Lower leg skin (tissue), 4 donors: ENCODE measurements at regions not wholly inside any gene's neighbourhood (a gene's known extent, or its start where the extent isn't known, plus 50 kb on each side); places are given as distances from the start of the nearest gene placed in this dataset.

Experiments
- DNase-seq, 2 donors: peaks; one replicate each; pipeline ENCODE4 v3.0.0-alpha.2; 2019; ENCODE audit warnings: low spot score in 2 of 2
- H3K4me3 ChIP-seq: fragments of 200-600 bp; sonication (generic); 2 replicates; pipeline ENCODE4 v1.5.1; 2017; ENCODE audit warnings: mild to moderate bottlenecking, low read depth; ENCODE audit not compliant: poor library complexity, severe bottlenecking
- POLR2A ChIP-seq, 2 donors: fragments of 450-650 bp; IDR thresholded peaks; one replicate each; pipeline ENCODE4 v1.6.1; 2016 to 2017; ENCODE audit warnings: antibody characterized with exemption in 2 of 2, mild to moderate bottlenecking in 1 of 2, moderate library complexity in 1 of 2
- WGBS, 2 donors: methylation state at CpG; one replicate each; pipeline ENCODE4 v1.1.5; 2018; 5-methylcytosine and 5-hydroxymethylcytosine counted together
- intact Hi-C: fragments of 100-400 bp; cut with DNase I; formaldehyde crosslinking; loops from one replicate; pipeline ENCODE4 v1.15.0; 2023; ENCODE audit warnings: low total_unique reads
- TF ChIP-seq, protein P1 (sequence below), 3 donors: fragments of 450-650 bp; IDR thresholded peaks; one replicate each; pipeline ENCODE4 v1.5.1; 2016; ENCODE audit warnings: antibody characterized with exemption in 3 of 3, mild to moderate bottlenecking in 3 of 3, moderate library complexity in 2 of 3

DNA sequence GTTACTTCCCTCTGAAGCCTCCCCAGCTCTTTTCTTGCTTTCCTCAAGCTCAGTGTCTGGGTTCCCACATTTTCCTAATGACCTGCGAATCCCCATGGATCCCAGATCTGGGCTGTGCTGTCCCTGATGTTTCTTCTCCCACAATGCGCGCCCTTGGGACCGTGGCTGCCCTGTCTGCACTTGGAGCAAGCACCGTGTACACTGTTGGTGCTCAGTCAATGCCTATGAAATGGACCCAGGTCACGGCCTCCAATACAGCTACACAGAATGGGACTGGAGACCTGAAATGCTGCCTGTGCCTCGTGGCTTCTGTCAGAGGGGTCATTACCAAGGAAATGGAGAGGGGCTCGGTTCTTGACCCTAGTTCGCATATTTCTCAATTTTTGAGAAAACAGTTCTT, 160.1 kb upstream of the SOX1 start:
- peak in 1 of 2 donors; percentile 75 for DNase-seq

DNA sequence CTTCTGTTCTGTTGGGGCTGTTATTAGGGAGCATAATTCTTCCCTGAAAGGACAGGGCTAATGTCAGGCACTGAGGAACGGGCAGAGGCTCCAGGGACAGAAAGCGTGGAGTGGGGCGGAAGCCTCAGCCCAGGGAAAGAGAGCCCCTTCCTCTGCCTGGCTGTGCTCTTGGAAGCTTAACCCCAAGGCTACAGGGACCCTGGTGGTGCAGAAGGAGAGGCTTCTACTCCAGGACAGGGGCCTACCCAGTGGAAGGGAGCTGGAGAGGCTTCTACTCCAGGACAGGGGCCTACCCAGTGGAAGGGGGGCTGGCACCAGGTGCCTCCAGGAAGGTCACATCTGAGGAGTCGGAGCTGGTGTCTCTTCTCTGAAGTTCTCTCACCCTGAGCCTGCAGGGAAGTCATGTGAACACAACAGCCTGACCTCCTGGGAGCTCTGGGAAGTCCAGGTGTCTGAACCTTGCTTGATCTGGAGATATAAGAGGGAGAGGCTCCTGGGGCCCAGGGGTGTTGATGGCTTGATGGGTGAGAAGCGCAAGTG, 159.5 kb upstream of the SOX1 start:
- H3K4me3 ChIP-seq = no peak overlapping the region
- 88 to 94% methylated on average over 5 of the region's 5 CpGs for WGBS, 2 donors
- TF ChIP-seq, protein P1, sequence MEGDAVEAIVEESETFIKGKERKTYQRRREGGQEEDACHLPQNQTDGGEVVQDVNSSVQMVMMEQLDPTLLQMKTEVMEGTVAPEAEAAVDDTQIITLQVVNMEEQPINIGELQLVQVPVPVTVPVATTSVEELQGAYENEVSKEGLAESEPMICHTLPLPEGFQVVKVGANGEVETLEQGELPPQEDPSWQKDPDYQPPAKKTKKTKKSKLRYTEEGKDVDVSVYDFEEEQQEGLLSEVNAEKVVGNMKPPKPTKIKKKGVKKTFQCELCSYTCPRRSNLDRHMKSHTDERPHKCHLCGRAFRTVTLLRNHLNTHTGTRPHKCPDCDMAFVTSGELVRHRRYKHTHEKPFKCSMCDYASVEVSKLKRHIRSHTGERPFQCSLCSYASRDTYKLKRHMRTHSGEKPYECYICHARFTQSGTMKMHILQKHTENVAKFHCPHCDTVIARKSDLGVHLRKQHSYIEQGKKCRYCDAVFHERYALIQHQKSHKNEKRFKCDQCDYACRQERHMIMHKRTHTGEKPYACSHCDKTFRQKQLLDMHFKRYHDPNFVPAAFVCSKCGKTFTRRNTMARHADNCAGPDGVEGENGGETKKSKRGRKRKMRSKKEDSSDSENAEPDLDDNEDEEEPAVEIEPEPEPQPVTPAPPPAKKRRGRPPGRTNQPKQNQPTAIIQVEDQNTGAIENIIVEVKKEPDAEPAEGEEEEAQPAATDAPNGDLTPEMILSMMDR (IDR thresholded peaks at IDR 0.05) = no peak
- no peak for TF ChIP-seq POLR2A (IDR thresholded peaks at IDR 0.05)
- intact Hi-C loops = no loop called here
- DNase-seq = peak in 1 of 2 donors; percentile 58

More for the DNA sequence above, 160.1 kb upstream of the SOX1 start:
- TF ChIP-seq, protein P1 (IDR thresholded peaks at IDR 0.05) = no peak
- no peak for TF ChIP-seq POLR2A (IDR thresholded peaks at IDR 0.05)
- intact Hi-C loops = no loop called here
- 87 to 92% methylated on average over 9 of the region's 9 CpGs for WGBS, 2 donors
- no peak overlapping the region for H3K4me3 ChIP-seq

DNA sequence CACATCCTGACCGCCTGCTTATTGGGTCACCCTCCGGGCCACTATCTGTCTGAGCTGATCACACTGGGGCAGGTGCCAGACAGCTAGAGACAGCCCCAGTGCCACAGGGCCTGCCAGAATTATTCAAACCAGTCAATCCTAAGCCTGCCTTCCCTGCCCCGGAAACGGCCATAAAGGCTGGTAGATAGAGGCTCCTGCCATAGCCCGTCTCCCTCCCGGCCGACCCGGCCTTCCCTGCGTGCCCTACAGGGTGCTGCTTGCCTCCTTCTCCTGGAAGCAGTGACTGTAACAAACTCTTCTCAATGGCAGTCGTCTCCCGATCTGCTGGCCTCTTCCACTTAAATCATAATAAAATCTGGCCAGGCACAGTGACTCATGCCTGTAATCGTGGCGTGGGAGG, 158.6 kb upstream of the SOX1 start:
- 80 to 82% methylated on average over 12 to 13 of the region's 13 CpGs for WGBS, 2 donors
- intact Hi-C loops = no loop called here
- H3K4me3 ChIP-seq = no peak overlapping the region
- DNase-seq = peak in 1 of 2 donors; percentile 74
- TF ChIP-seq POLR2A (IDR thresholded peaks at IDR 0.05) = no peak
- TF ChIP-seq, protein P1 (IDR thresholded peaks at IDR 0.05) = no peak

DNA sequence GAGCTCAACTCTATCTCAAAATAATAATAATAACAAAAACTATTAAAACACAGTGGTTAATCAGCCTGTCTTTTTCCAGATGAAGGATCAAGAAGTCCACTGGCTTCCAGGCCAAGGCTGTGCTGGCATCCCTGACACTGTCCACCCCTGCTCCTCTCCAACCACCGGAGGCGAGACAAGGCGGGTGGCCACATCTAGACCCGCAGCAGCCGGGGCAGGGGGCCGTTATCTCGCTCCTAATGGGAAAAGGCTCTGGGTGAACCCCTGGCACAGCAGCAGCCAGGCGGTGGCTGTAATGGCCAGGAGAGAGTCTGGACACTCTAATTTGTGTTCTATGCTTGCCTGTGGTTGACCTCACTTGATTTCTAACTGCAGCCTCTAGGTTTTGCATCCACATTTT, 158.0 kb upstream of the SOX1 start:
- intact Hi-C loops = no loop called here
- peak in 1 of 2 donors; percentile 67 for DNase-seq

DNA sequence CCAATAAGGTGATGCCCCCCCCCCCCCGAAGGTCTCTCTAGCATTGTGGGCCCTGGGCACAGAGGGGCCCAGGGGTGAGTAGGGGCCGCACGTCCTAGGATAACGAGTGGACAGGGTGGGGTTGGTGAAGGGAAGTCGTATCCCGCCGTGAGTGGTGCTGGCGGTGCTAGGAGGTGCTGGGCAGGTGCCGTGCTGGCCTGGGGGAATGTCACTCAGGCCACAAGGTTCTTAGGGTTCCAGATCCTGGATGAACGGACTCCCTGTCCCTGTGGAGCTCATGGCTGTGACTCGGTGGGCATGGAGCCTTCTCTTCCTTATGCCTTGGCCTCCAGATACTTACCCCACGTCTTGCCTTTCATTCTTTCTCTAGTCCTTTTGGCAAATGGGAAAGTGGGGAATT, 157.4 kb upstream of the SOX1 start:
- peak in 1 of 2 donors; percentile 43 for DNase-seq
- 85 to 87% methylated on average over 11 to 12 of the region's 12 CpGs for WGBS, 2 donors
- no peak overlapping the region for H3K4me3 ChIP-seq
- intact Hi-C loops = no loop called here
- TF ChIP-seq, protein P1 (IDR thresholded peaks at IDR 0.05) = no peak
- no peak for TF ChIP-seq POLR2A (IDR thresholded peaks at IDR 0.05)

More for the DNA sequence above, 158.0 kb upstream of the SOX1 start:
- WGBS, 2 donors = 89 to 94% methylated on average over 8 of the region's 8 CpGs
- TF ChIP-seq, protein P1 (IDR thresholded peaks at IDR 0.05) = no peak
- no peak for TF ChIP-seq POLR2A (IDR thresholded peaks at IDR 0.05)
- no peak overlapping the region for H3K4me3 ChIP-seq
